ENCODE measurements at regions not wholly inside any gene's neighbourhood (a gene's known extent, or its start where the extent isn't known, plus 50 kb on each side); places are given as distances from the start of the nearest gene placed in this dataset.

DNA sequence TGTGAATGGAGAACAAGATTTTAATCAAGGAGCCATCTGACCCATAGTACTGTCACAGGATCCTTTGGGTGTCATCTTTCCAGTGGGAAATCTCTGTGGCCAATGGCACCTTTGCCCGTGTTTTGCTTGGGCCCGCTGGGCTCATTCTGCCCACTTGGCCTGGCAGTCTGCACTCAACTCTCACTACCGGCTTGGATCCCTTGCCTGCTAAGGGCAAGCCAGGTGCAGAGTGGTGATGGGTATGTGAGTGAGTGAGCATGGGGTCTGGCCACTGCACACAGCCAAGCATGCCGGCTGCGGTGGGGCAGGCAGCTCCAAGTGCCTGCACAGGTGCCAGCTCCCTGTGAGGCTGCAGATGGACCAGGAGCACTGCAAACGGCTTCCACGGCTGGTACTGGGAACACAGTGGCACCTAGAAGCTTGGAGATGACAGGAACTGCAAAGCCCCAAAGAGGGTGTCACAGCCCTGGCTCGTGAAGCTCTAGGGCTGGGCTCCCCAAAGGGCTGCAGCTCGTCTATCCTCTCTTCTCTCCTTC lies 454.5 kb downstream of the TMA16 start:
- DNase-seq, result no peak
- Histone ChIP-seq H3K9me3 (replicated peaks in 1 of 2; ENCODE audit: control insufficient read depth in 1 of 2, insufficient read depth in 1 of 2, low read length in 2 of 2) (peaks cover 0 to 17% of the 10 kb centered on the region in 2 donors), H2AFZ (ENCODE audit: insufficient read depth, low read depth, low read length, poor library complexity, severe bottlenecking) (no peak overlapping the region), H3K4me1 (ENCODE audit: control insufficient read depth in 1 of 2, insufficient read depth in 2 of 2, low read length in 2 of 2) (no peaks in the 10 kb centered on the region), H3K79me2 (ENCODE audit: insufficient read depth, low read length) (no peaks in the 10 kb centered on the region), H3K4me2 (replicated peaks; ENCODE audit: extremely low read depth, low read length, poor library complexity, severe bottlenecking) (no peak overlapping the region), H3K9ac (ENCODE audit: insufficient read depth, low read length, poor library complexity, severe bottlenecking) (no peak overlapping the region), H3K36me3 (replicated peaks in 1 of 2; ENCODE audit: control insufficient read depth in 1 of 2, insufficient read depth in 2 of 2, low read length in 2 of 2) (no peaks in the 10 kb centered on the region), H4K20me1 (ENCODE audit: insufficient read depth, low read length) (no peaks in the 10 kb centered on the region), H3K4me3 (replicated peaks in 1 of 3; ENCODE audit: low read depth in 2 of 3, low read length in 3 of 3) (no peak overlapping the region), H3K27ac (ENCODE audit: low read depth in 1 of 2, low read length in 2 of 2) (no peak overlapping the region), H3K27me3 (ENCODE audit: control insufficient read depth in 2 of 2, insufficient read depth in 2 of 2, low read length in 2 of 2) (no peaks in the 10 kb centered on the region)
- Mint-ChIP-seq H3K9me3 (peaks cover 0 to 5% (median 2%) of the 10 kb centered on the region in 7 donors), H3K36me3 (no peaks in the 10 kb centered on the region), H3K4me3 (no peak overlapping the region), H3K27me3 (ENCODE audit: low read depth in 3 of 3) (no peaks in the 10 kb centered on the region), H3K4me1 (no peaks in the 10 kb centered on the region), H3K27ac (no peak overlapping the region)
- TF ChIP-seq, protein P1, sequence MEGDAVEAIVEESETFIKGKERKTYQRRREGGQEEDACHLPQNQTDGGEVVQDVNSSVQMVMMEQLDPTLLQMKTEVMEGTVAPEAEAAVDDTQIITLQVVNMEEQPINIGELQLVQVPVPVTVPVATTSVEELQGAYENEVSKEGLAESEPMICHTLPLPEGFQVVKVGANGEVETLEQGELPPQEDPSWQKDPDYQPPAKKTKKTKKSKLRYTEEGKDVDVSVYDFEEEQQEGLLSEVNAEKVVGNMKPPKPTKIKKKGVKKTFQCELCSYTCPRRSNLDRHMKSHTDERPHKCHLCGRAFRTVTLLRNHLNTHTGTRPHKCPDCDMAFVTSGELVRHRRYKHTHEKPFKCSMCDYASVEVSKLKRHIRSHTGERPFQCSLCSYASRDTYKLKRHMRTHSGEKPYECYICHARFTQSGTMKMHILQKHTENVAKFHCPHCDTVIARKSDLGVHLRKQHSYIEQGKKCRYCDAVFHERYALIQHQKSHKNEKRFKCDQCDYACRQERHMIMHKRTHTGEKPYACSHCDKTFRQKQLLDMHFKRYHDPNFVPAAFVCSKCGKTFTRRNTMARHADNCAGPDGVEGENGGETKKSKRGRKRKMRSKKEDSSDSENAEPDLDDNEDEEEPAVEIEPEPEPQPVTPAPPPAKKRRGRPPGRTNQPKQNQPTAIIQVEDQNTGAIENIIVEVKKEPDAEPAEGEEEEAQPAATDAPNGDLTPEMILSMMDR (IDR thresholded peaks at IDR 0.05), result no peak
- intact Hi-C loops (cut with micrococcal nuclease), result no loop called here
- WGBS (ENCODE audit: insufficient coverage), result 95% methylated on average over 7 of the region's 9 CpGs

DNA sequence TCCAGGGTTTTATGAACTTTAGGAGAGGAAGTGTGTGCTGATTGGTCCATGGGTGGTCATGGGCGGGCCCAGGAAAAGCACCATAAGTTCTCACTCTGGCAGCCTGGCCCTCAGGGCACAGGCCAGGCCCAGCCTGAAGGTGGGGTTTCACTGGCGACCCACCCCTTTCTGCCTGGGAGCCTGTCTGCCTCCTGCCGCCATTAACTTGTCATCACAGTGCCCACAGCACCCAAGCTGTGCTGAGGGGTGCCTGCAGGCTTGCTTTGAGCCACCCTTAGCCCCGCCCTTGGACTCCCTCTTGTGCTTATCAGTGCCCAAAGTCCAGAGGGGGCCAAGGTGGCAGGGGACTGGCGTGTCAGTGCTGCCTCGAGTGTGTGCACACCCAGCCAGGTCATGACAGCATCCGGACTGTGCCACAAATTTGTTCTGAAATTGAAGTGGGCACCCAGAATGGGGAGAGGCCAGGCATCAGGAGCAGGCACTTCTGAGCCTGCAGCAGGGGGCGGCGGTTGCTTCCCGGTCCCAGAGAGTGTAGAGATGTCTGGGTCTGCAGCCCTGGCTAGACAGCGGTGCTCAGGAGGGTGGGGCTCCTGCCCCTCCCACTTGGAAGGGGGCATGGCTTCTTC lies 455.6 kb downstream of the TMA16 start:
- H3K4me3 Mint-ChIP-seq, result no peak overlapping the region
- TF ChIP-seq, protein P1 (IDR thresholded peaks at IDR 0.05), result no peak
- Histone ChIP-seq H3K27ac (ENCODE audit: low read depth in 1 of 2, low read length in 2 of 2) (no peak overlapping the region), H3K36me3 (replicated peaks in 1 of 2; ENCODE audit: control insufficient read depth in 1 of 2, insufficient read depth in 2 of 2, low read length in 2 of 2) (no peaks in the 10 kb centered on the region), H3K4me3 (replicated peaks in 1 of 3; ENCODE audit: low read depth in 2 of 3, low read length in 3 of 3) (no peak overlapping the region), H3K79me2 (ENCODE audit: insufficient read depth, low read length) (no peaks in the 10 kb centered on the region), H3K27me3 (ENCODE audit: control insufficient read depth in 2 of 2, insufficient read depth in 2 of 2, low read length in 2 of 2) (no peaks in the 10 kb centered on the region), H4K20me1 (ENCODE audit: insufficient read depth, low read length) (no peaks in the 10 kb centered on the region), H3K4me2 (replicated peaks; ENCODE audit: extremely low read depth, low read length, poor library complexity, severe bottlenecking) (no peak overlapping the region), H3K4me1 (ENCODE audit: control insufficient read depth in 1 of 2, insufficient read depth in 2 of 2, low read length in 2 of 2) (no peaks in the 10 kb centered on the region), H3K9ac (ENCODE audit: insufficient read depth, low read length, poor library complexity, severe bottlenecking) (no peak overlapping the region), H3K9me3 (replicated peaks in 1 of 2; ENCODE audit: control insufficient read depth in 1 of 2, insufficient read depth in 1 of 2, low read length in 2 of 2) (peaks cover 0 to 17% of the 10 kb centered on the region in 2 donors), H2AFZ (ENCODE audit: insufficient read depth, low read depth, low read length, poor library complexity, severe bottlenecking) (no peak overlapping the region)
- peaks cover 0 to 5% (median 2%) of the 10 kb centered on the region in 7 donors for H3K9me3 Mint-ChIP-seq
- H3K27me3 Mint-ChIP-seq (ENCODE audit: low read depth in 3 of 3), result no peaks in the 10 kb centered on the region
- whole genome bisulfite sequencing (ENCODE audit: insufficient coverage), result 92% methylated on average over 11 of the region's 11 CpGs
- H3K27ac Mint-ChIP-seq, result no peak overlapping the region
- intact Hi-C loops (cut with micrococcal nuclease), result no loop called here
- no peak for DNase-seq
- H3K4me1 Mint-ChIP-seq, result no peaks in the 10 kb centered on the region
- no peaks in the 10 kb centered on the region for H3K36me3 Mint-ChIP-seq

Measured in CD14-positive monocyte (primary cell).